ENCODE measurements at regions not wholly inside any gene's neighbourhood (a gene's known extent, or its start where the extent isn't known, plus 50 kb on each side); places are given as distances from the start of the nearest gene placed in this dataset.

GRCh38 chr16:64251742-64252141 is 870.1 kb downstream of the CDH11 start:
- Mint-ChIP-seq H3K27ac (no peak overlapping the region; a peak in 1 of 7 replicates), H3K4me3 (no peak overlapping the region), H3K36me3 (ENCODE audit: insufficient read depth in 1 of 3, low read depth in 3 of 3) (no peaks in the 10 kb centered on the region), H3K27me3 (ENCODE audit: low read depth) (no peaks in the 10 kb centered on the region), H3K4me1 (no peaks in the 10 kb centered on the region), H3K9me3 (no peaks in the 10 kb centered on the region)
- H2BK20ac ChIP-seq (ENCODE audit: low read depth, low read length, poor library complexity, severe bottlenecking), result no peak overlapping the region
- H3K9me3 ChIP-seq (ENCODE audit: control insufficient read depth, low read depth, low read length), result no peaks in the 10 kb centered on the region
- no peak overlapping the region for H2AFZ ChIP-seq (ENCODE audit: low read length)
- no peak overlapping the region for H3K14ac ChIP-seq (ENCODE audit: insufficient read depth, low read length)
- H3K79me2 ChIP-seq (ENCODE audit: insufficient read depth, low read length), result no peaks in the 10 kb centered on the region
- no peaks in the 10 kb centered on the region for H3K27me3 ChIP-seq (ENCODE audit: insufficient read depth, low read length)
- H4K8ac ChIP-seq (replicated peaks; ENCODE audit: insufficient read length, low read depth, low read length), result no peak overlapping the region
- no peak overlapping the region for H2BK12ac ChIP-seq (ENCODE audit: insufficient read length, low read depth, low read length)
- H2AK5ac ChIP-seq (ENCODE audit: insufficient read length, low read length), result no peak overlapping the region
- no CpG with 5 or more reads among the region's 2 CpGs for WGBS (ENCODE audit: extremely low coverage, insufficient read length, low lambda C conversion rate)
- no peak overlapping the region for H3K18ac ChIP-seq (ENCODE audit: insufficient read length, low read depth, low read length)
- H3K9ac ChIP-seq (ENCODE audit: extremely low read depth, insufficient read length, low read length), result no peak overlapping the region
- H3K4me2 ChIP-seq (ENCODE audit: insufficient read depth, insufficient read length, low read length), result no peak overlapping the region
- no peak overlapping the region for H3K56ac ChIP-seq (ENCODE audit: insufficient read length, low read depth, low read length)
- no peaks in the 10 kb centered on the region for H3K79me1 ChIP-seq (ENCODE audit: insufficient read depth, low read depth, low read length, poor library complexity, severe bottlenecking)
- no peak overlapping the region for H2BK15ac ChIP-seq (ENCODE audit: low read depth, low read length)
- no peak overlapping the region for H2BK120ac ChIP-seq (ENCODE audit: low read depth, low read length, poor library complexity, severe bottlenecking)
- H3K27ac ChIP-seq (ENCODE audit: insufficient read length, low read depth, low read length), result no peak overlapping the region
- H4K20me1 ChIP-seq (ENCODE audit: control insufficient read depth, insufficient read depth, insufficient read length), result no peaks in the 10 kb centered on the region
- DNase-seq, result no peak
- no peak overlapping the region for H2BK5ac ChIP-seq (ENCODE audit: insufficient read length, low read length)
- no peak overlapping the region for H4K5ac ChIP-seq (ENCODE audit: insufficient read length, low read depth, low read length)
- H3K4ac ChIP-seq (ENCODE audit: low read depth, low read length), result no peak overlapping the region
- no peak overlapping the region for H3T11ph ChIP-seq (ENCODE audit: low read length)
- H3K23me2 ChIP-seq (ENCODE audit: insufficient read length, low read depth, low read length, poor library complexity, severe bottlenecking), result no peaks in the 10 kb centered on the region
- TF ChIP-seq CTCF (conservative IDR thresholded peaks at IDR 0.05), result no peak
- H4K91ac ChIP-seq (ENCODE audit: insufficient read length, low read depth, low read length), result no peak overlapping the region
- no peaks in the 10 kb centered on the region for H3K4me1 ChIP-seq (ENCODE audit: insufficient read depth, low read length)
- H3K23ac ChIP-seq (ENCODE audit: insufficient read length, low read depth, low read length), result no peak overlapping the region

All from H9 (cell line).